ENCODE measurements at regions not wholly inside any gene's neighbourhood (a gene's known extent, or its start where the extent isn't known, plus 50 kb on each side); places are given as distances from the start of the nearest gene placed in this dataset.

GRCh38 chr2:38187541-38188011 lies 111.6 kb upstream of the CYP1B1 start (continued):
- no peak for TF ChIP-seq POU6F1 (CRISPR knock-in tag; IDR thresholded peaks at IDR 0.05; ENCODE audit: borderline replicate concordance, low read depth)
- TF ChIP-seq TCF4 (CRISPR knock-in tag; IDR thresholded peaks at IDR 0.05; ENCODE audit: borderline replicate concordance) = no peak
- no peak for TF ChIP-seq ZNF70 (CRISPR knock-in tag; IDR thresholded peaks at IDR 0.05)
- no peak for TF ChIP-seq ZC3H10 (CRISPR knock-in tag; IDR thresholded peaks at IDR 0.05)
- TF ChIP-seq ISL1 (CRISPR knock-in tag; IDR thresholded peaks at IDR 0.05) = no peak
- TF ChIP-seq, protein P1, sequence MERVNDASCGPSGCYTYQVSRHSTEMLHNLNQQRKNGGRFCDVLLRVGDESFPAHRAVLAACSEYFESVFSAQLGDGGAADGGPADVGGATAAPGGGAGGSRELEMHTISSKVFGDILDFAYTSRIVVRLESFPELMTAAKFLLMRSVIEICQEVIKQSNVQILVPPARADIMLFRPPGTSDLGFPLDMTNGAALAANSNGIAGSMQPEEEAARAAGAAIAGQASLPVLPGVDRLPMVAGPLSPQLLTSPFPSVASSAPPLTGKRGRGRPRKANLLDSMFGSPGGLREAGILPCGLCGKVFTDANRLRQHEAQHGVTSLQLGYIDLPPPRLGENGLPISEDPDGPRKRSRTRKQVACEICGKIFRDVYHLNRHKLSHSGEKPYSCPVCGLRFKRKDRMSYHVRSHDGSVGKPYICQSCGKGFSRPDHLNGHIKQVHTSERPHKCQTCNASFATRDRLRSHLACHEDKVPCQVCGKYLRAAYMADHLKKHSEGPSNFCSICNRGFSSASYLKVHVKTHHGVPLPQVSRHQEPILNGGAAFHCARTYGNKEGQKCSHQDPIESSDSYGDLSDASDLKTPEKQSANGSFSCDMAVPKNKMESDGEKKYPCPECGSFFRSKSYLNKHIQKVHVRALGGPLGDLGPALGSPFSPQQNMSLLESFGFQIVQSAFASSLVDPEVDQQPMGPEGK (CRISPR knock-in tag; IDR thresholded peaks at IDR 0.05; ENCODE audit: borderline replicate concordance) = no peak
- no peak for TF ChIP-seq ZFP30 (CRISPR knock-in tag; IDR thresholded peaks at IDR 0.05)
- TF ChIP-seq PPARA (CRISPR knock-in tag; IDR thresholded peaks at IDR 0.05; ENCODE audit: borderline replicate concordance) = no peak
- TF ChIP-seq ZNF565 (CRISPR knock-in tag; conservative IDR thresholded peaks at IDR 0.05; ENCODE audit: low read depth) = no peak
- no peak for TF ChIP-seq ESRRG (CRISPR knock-in tag; IDR thresholded peaks at IDR 0.05)

GRCh38 chr2:38185012-38185491 lies 109.1 kb upstream of the CYP1B1 start:
- ATAC-seq = no peak
- TF ChIP-seq, protein P2, sequence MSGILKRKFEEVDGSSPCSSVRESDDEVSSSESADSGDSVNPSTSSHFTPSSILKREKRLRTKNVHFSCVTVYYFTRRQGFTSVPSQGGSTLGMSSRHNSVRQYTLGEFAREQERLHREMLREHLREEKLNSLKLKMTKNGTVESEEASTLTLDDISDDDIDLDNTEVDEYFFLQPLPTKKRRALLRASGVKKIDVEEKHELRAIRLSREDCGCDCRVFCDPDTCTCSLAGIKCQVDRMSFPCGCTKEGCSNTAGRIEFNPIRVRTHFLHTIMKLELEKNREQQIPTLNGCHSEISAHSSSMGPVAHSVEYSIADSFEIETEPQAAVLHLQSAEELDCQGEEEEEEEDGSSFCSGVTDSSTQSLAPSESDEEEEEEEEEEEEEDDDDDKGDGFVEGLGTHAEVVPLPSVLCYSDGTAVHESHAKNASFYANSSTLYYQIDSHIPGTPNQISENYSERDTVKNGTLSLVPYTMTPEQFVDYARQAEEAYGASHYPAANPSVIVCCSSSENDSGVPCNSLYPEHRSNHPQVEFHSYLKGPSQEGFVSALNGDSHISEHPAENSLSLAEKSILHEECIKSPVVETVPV (CRISPR knock-in tag; IDR thresholded peaks at IDR 0.05) = no peak
- TF ChIP-seq ESRRG (CRISPR knock-in tag; IDR thresholded peaks at IDR 0.05) (no peak), TOX (CRISPR knock-in tag; IDR thresholded peaks at IDR 0.05; ENCODE audit: borderline replicate concordance) (no peak), PPARA (CRISPR knock-in tag; IDR thresholded peaks at IDR 0.05; ENCODE audit: borderline replicate concordance) (no peak), ISL1 (CRISPR knock-in tag; IDR thresholded peaks at IDR 0.05) (no peak), ZNF8 (CRISPR knock-in tag; IDR thresholded peaks at IDR 0.05) (no peak), ZNF70 (CRISPR knock-in tag; IDR thresholded peaks at IDR 0.05) (no peak), SNAI2 (CRISPR knock-in tag; IDR thresholded peaks at IDR 0.05) (no peak), POU6F1 (CRISPR knock-in tag; IDR thresholded peaks at IDR 0.05; ENCODE audit: borderline replicate concordance, low read depth) (no peak), ZC3H10 (CRISPR knock-in tag; IDR thresholded peaks at IDR 0.05) (no peak), RARB (CRISPR knock-in tag; IDR thresholded peaks at IDR 0.05) (no peak), OSR1 (CRISPR knock-in tag; IDR thresholded peaks at IDR 0.05) (no peak), GLIS3 (CRISPR knock-in tag; IDR thresholded peaks at IDR 0.05) (no peak), ZFP3 (CRISPR knock-in tag; IDR thresholded peaks at IDR 0.05) (no peak), TCF4 (CRISPR knock-in tag; IDR thresholded peaks at IDR 0.05; ENCODE audit: borderline replicate concordance) (no peak)
- TF ChIP-seq, protein P1 (CRISPR knock-in tag; IDR thresholded peaks at IDR 0.05; ENCODE audit: borderline replicate concordance) = no peak
- TF ChIP-seq, protein P3, sequence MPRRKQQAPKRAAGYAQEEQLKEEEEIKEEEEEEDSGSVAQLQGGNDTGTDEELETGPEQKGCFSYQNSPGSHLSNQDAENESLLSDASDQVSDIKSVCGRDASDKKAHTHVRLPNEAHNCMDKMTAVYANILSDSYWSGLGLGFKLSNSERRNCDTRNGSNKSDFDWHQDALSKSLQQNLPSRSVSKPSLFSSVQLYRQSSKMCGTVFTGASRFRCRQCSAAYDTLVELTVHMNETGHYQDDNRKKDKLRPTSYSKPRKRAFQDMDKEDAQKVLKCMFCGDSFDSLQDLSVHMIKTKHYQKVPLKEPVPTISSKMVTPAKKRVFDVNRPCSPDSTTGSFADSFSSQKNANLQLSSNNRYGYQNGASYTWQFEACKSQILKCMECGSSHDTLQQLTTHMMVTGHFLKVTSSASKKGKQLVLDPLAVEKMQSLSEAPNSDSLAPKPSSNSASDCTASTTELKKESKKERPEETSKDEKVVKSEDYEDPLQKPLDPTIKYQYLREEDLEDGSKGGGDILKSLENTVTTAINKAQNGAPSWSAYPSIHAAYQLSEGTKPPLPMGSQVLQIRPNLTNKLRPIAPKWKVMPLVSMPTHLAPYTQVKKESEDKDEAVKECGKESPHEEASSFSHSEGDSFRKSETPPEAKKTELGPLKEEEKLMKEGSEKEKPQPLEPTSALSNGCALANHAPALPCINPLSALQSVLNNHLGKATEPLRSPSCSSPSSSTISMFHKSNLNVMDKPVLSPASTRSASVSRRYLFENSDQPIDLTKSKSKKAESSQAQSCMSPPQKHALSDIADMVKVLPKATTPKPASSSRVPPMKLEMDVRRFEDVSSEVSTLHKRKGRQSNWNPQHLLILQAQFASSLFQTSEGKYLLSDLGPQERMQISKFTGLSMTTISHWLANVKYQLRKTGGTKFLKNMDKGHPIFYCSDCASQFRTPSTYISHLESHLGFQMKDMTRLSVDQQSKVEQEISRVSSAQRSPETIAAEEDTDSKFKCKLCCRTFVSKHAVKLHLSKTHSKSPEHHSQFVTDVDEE (CRISPR knock-in tag; IDR thresholded peaks at IDR 0.05) = no peak

Data from SK-N-SH treated with all-trans-retinoic acid at 6 μM for 48 hours (cell line).